HG03060 (cell line): ENCODE measurements at regions not wholly inside any gene's neighbourhood (a gene's known extent, or its start where the extent isn't known, plus 50 kb on each side); places are given as distances from the start of the nearest gene placed in this dataset.

ENCODE experiments used
- ATAC-seq: cut with Tn5 transposase; IDR thresholded peaks from one replicate; pipeline ENCODE4 v1.9.1; 2021; ENCODE audit warnings: low read depth, moderate number of reproducible peaks; ENCODE audit not compliant: unreplicated experiment

GRCh38 chr10:44476409-44477045, 91.6 kb upstream of the CXCL12 start:
- ATAC-seq: no peak

GRCh38 chr10:44477046-44477425, 92.1 kb upstream of the CXCL12 start:
- no peak for ATAC-seq

DNA sequence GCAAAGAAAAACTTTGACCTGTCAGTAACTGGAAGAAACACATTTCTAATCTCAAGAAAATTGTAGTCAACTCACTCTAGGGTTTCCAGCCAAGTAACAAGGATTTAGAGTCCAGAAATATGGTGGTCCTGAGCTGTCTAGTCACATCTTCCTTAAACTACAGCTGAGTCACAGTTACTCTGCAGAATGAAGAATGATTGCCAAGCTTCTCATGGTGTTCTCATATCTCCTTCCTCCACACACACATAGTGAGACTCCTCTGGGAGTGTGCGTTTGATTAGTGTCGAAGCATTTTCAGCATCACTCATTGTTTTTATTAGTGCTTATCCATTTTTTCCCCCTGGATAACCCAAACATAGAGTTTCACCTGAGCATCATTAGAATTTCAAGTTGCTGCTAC, 93.1 kb upstream of the CXCL12 start:
- ATAC-seq: no peak

GRCh38 chr10:44478876-44479705, 94.2 kb upstream of the CXCL12 start:
- no peak for ATAC-seq

DNA sequence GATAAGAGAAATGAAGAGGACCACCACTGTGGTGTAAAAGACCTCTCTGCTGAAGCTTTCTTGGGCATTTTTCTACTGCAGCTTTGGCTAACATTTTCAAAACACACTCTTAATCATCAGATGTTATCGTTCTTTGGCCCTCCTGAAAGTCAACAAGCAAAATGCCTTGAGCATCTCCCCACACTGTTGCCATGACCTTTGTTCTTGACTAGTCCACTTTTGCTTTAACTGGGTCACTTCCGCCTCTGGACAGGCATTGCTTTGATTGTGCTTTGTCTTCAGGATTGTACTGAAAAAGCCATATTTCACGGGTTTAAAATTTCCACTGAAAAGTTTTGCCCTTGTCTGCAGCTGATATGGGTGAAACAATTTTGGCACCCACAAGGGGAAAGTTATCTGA, 107.8 kb upstream of the CXCL12 start:
- ATAC-seq: no peak

DNA sequence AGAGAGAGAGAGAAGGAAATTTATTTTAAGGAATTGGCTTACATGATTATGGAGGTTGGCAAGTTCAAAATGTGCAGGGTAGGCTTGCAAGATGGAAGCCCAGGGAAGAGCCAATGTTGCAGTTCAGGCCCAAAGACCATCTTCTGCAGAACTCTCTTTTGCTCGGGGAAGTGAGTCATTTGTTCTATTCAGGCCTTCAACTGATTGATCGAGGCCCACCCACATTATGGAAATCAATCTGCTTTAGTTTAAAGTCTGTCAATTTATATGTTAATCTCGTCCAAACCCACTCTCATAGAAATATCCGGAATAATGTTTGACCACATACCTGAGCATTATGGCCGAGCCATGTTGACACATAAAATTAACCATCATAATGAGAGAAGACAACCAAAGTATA, 113.3 kb upstream of the CXCL12 start:
- no peak for ATAC-seq

DNA sequence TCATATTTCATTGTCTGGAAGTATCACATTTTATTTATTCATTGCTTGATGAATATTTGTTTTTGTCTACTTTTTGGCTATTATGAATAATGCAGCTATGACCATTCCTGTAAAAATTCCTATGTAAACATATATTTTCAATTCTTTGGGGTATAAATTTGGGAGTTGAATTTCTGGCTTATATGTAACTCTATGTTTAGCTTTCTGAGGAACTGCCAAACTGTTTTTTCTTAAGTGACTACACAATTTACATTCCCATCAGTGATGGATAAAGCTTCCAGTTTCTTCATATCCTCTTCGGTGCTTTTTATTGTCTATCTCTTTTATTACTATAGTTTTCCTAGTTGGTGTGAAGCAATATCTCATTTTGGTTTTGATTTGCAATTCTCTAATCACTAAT, 115.6 kb upstream of the CXCL12 start:
- ATAC-seq: no peak

GRCh38 chr10:44506386-44506785, 121.5 kb upstream of the CXCL12 start:
- ATAC-seq: no peak

- ATAC-seq: no peak
Measured at GRCh38 chr10:44510379-44511115, 125.7 kb upstream of the CXCL12 start.

DNA sequence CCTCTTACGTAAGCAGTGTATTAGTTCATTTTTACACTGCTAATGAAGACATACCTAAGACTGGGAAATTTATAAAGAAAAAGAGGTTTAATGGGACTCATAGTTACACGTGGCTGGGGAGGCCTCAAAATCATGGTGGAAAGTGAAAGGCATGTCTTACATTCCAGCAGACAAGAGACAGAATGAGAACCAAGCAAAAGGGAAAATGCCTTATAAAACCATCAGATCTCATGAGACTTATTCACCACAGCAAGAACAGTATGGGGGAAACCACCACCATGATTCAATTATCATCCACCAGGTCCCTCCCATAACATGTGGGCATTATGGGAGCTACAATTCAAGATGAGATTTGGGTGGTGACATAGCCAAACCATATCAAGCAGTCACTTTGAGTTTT, 126.3 kb upstream of the CXCL12 start:
- no peak for ATAC-seq

DNA sequence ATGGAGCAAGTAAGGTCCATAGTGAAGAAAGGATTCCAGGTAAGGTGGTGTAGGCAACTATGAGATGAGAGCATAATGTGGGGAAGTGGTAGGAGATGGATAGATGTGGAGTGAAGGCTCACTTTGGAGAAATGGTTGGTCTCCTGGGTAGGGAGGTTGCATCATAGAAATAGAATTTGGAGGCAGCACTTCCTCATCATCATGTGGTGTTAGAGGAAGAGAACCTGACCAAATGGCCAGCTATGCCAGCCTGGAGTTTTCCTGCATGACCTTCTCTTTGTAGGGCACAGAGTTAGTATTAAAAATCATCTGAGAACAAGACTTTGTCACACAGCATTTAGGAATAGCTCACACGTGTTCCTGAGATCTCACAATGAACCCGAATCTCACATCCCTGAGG, 126.7 kb upstream of the CXCL12 start:
- ATAC-seq: no peak

GRCh38 chr10:44512431-44513022, 127.6 kb upstream of the CXCL12 start:
- ATAC-seq: no peak

- no peak for ATAC-seq
Measured at GRCh38 chr10:44513591-44513990, 128.7 kb upstream of the CXCL12 start.

DNA sequence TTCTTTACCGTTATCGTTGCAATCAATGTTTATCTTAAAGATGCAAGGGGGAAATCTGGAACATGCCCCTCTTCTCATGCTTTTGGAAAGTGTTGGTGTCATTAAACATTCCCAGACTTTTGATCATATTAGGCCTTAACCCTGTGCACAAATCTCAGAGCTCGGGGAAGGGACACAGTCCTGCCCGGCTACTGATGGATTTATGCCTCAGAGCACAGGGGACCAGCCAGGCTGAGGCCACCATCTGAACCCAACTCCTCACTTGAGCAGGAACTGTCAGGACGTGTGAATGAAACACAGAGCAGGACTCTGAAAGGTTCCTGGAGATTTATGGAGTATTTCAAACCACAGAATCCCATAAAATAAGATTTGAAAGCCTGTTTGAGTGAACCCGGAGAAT, 132.0 kb upstream of the CXCL12 start:
- no peak for ATAC-seq

DNA sequence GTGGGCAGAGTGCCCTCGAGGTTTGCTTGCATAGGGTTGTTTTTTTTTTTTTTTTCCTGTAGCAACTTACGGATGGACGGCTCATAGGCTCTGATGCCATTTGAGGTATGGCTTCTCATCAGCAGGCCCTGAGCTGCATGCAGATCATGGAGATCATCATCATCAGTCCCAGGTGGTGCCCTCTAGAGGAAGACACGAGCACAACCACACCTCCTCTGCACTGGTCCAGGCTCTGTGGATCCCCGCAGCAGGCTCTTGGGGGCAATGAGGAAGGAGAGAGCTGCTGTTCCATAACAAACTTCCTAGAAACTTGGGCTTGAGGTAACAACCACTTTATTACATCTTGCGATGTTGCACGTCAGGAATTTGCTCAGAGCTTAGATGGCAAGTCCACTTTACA, 132.7 kb upstream of the CXCL12 start:
- no peak for ATAC-seq

GRCh38 chr10:44519361-44519760, 134.5 kb upstream of the CXCL12 start:
- no peak for ATAC-seq

GRCh38 chr10:44520651-44521050, 135.8 kb upstream of the CXCL12 start:
- no peak for ATAC-seq

DNA sequence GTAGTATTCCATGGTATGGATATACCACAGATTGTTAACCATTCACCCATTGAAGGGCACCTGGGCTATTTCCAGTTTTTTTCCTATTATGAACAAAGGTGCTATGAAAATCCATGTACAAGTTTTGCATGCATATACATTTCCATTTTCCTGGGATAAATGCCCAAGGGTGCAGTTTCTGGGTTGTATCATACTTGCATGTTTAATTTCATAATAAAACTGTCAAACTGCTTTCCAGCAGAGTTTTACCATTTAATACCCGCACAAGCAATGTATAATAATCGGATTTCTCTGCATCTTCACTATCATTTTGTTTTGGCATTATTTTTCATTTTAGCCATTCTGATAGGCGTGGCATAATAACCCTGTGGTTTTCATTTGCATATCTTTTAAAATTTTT, 154.3 kb upstream of the CXCL12 start:
- ATAC-seq: no peak

- ATAC-seq: no peak
Measured at GRCh38 chr10:44552726-44553125, 167.8 kb upstream of the CXCL12 start.

DNA sequence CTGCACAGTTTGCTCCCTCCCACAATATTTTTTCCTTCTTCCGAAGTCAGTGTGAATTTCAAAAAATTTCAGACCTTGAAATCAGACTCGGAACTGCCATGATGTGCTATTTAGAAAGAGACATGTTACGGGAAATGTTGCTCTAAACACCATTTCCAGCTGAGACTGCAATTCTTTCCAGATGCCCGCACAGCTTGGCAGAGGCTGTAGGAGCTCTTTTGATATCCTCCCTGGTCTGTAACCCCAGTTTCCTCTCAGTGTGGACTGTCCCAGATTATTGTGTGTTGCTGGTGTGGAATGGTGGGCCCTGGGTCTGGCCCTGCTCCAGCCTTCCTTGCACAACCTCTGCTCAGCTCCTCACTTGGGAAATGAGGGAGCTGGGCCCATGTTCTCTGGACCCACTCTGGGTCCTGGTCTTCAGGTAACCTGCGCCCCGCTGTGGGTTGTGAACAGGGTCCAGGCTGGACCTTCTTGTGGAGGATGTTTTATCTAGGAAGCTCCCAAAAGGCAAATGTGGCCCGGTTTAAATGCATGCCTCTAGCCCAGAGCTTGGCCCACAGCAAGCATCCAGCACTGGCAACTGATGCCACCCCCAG, 172.8 kb upstream of the CXCL12 start:
- ATAC-seq: no peak

GRCh38 chr10:44558521-44558920, 173.6 kb upstream of the CXCL12 start:
- ATAC-seq: no peak
